ENCODE measurements at regions not wholly inside any gene's neighbourhood (a gene's known extent, or its start where the extent isn't known, plus 50 kb on each side); places are given as distances from the start of the nearest gene placed in this dataset.

GRCh38 chr9:78923966-78924659 lies 627.2 kb downstream of the PSAT1 start:
- no peak for ATAC-seq
- no peaks in the 10 kb centered on the region for H3K27me3 ChIP-seq (ENCODE audit: control insufficient read depth, insufficient read depth)
- no peaks in the 10 kb centered on the region for H3K4me1 ChIP-seq (ENCODE audit: control insufficient read depth, insufficient read depth, low read length)
- no peaks in the 10 kb centered on the region for H3K9me3 ChIP-seq (ENCODE audit: control insufficient read depth, low read length)
- 52% methylated on average over 1 of the region's 1 CpG for whole genome bisulfite sequencing
- no peak for DNase-seq
- H3K4me3 ChIP-seq (ENCODE audit: low read length), result no peak overlapping the region
- no peak overlapping the region for H3K27ac ChIP-seq (ENCODE audit: low read length)
- intact Hi-C loops (cut with DNase I), result no loop called here

GRCh38 chr9:78927099-78927940 lies 630.4 kb downstream of the PSAT1 start:
- WGBS, result 77% methylated on average over 1 of the region's 1 CpG
- no peaks in the 10 kb centered on the region for H3K27me3 ChIP-seq (ENCODE audit: control insufficient read depth, insufficient read depth)
- no peaks in the 10 kb centered on the region for H3K9me3 ChIP-seq (ENCODE audit: control insufficient read depth, low read length)
- ATAC-seq (no peak), DNase-seq (no peak)
- H3K4me3 ChIP-seq (ENCODE audit: low read length), result no peak overlapping the region
- H3K4me1 ChIP-seq (ENCODE audit: control insufficient read depth, insufficient read depth, low read length), result no peaks in the 10 kb centered on the region
- intact Hi-C loops (cut with DNase I), result no loop called here
- H3K27ac ChIP-seq (ENCODE audit: low read length), result no peak overlapping the region

GRCh38 chr9:78928625-78929405 lies 631.9 kb downstream of the PSAT1 start:
- Histone ChIP-seq H3K4me3 (ENCODE audit: low read length) (no peak overlapping the region), H3K27ac (ENCODE audit: low read length) (no peak overlapping the region), H3K9me3 (ENCODE audit: control insufficient read depth, low read length) (no peaks in the 10 kb centered on the region), H3K27me3 (ENCODE audit: control insufficient read depth, insufficient read depth) (no peaks in the 10 kb centered on the region), H3K4me1 (ENCODE audit: control insufficient read depth, insufficient read depth, low read length) (no peaks in the 10 kb centered on the region)
- ATAC-seq, result no peak
- intact Hi-C loops (cut with DNase I), result no loop called here
- no peak for DNase-seq
- 54% methylated on average over 7 of the region's 7 CpGs for WGBS

- H3K9me3 ChIP-seq (ENCODE audit: control insufficient read depth, low read length), result no peaks in the 10 kb centered on the region
- intact Hi-C loops (cut with DNase I), result no loop called here
- H3K27me3 ChIP-seq (ENCODE audit: control insufficient read depth, insufficient read depth), result no peaks in the 10 kb centered on the region
- no peak overlapping the region for H3K4me3 ChIP-seq (ENCODE audit: low read length)
- DNase-seq, result no peak
- H3K27ac ChIP-seq (ENCODE audit: low read length), result no peak overlapping the region
- WGBS, result 90% methylated on average over 2 of the region's 2 CpGs
- no peak for ATAC-seq
- H3K4me1 ChIP-seq (ENCODE audit: control insufficient read depth, insufficient read depth, low read length), result no peaks in the 10 kb centered on the region
These were observed 633.4 kb downstream of the PSAT1 start for GRCh38 chr9:78930281-78930680.

GRCh38 chr9:78932849-78933627 lies 636.1 kb downstream of the PSAT1 start:
- Histone ChIP-seq H3K4me3 (ENCODE audit: low read length) (no peak overlapping the region), H3K9me3 (ENCODE audit: control insufficient read depth, low read length) (no peaks in the 10 kb centered on the region), H3K27ac (ENCODE audit: low read length) (no peak overlapping the region), H3K27me3 (ENCODE audit: control insufficient read depth, insufficient read depth) (no peaks in the 10 kb centered on the region), H3K4me1 (ENCODE audit: control insufficient read depth, insufficient read depth, low read length) (no peaks in the 10 kb centered on the region)
- intact Hi-C loops (cut with DNase I), result no loop called here
- ATAC-seq (no peak), DNase-seq (no peak)
- 68% methylated on average over 4 of the region's 4 CpGs for WGBS

GRCh38 chr9:78934880-78935279 lies 636.9 kb upstream of the TLE4 start:
- no peak overlapping the region for H3K27ac ChIP-seq (ENCODE audit: low read length)
- DNase-seq (no peak), ATAC-seq (no peak)
- no peaks in the 10 kb centered on the region for H3K27me3 ChIP-seq (ENCODE audit: control insufficient read depth, insufficient read depth)
- 90% methylated on average over 1 of the region's 1 CpG for WGBS
- no peaks in the 10 kb centered on the region for H3K4me1 ChIP-seq (ENCODE audit: control insufficient read depth, insufficient read depth, low read length)
- intact Hi-C loops (cut with DNase I), result no loop called here
- H3K9me3 ChIP-seq (ENCODE audit: control insufficient read depth, low read length), result no peaks in the 10 kb centered on the region
- no peak overlapping the region for H3K4me3 ChIP-seq (ENCODE audit: low read length)

GRCh38 chr9:78938821-78939220 lies 632.9 kb upstream of the TLE4 start:
- intact Hi-C loops (cut with DNase I), result no loop called here
- Histone ChIP-seq H3K9me3 (ENCODE audit: control insufficient read depth, low read length) (no peaks in the 10 kb centered on the region), H3K4me1 (ENCODE audit: control insufficient read depth, insufficient read depth, low read length) (no peaks in the 10 kb centered on the region), H3K4me3 (ENCODE audit: low read length) (no peak overlapping the region), H3K27me3 (ENCODE audit: control insufficient read depth, insufficient read depth) (no peaks in the 10 kb centered on the region), H3K27ac (ENCODE audit: low read length) (no peak overlapping the region)
- no peak for ATAC-seq
- no peak for DNase-seq
- 80% methylated on average over 4 of the region's 4 CpGs for WGBS

- Histone ChIP-seq H3K27me3 (ENCODE audit: control insufficient read depth, insufficient read depth) (no peaks in the 10 kb centered on the region), H3K4me1 (ENCODE audit: control insufficient read depth, insufficient read depth, low read length) (no peaks in the 10 kb centered on the region), H3K4me3 (ENCODE audit: low read length) (no peak overlapping the region), H3K9me3 (ENCODE audit: control insufficient read depth, low read length) (no peaks in the 10 kb centered on the region), H3K27ac (ENCODE audit: low read length) (no peak overlapping the region)
- 53% methylated on average over 6 of the region's 6 CpGs for WGBS
- ATAC-seq, result no peak
- no peak for DNase-seq
- intact Hi-C loops (cut with DNase I), result no loop called here
These were observed 632.3 kb upstream of the TLE4 start for GRCh38 chr9:78939311-78940065.

- H3K4me1 ChIP-seq (ENCODE audit: control insufficient read depth, insufficient read depth, low read length), result no peaks in the 10 kb centered on the region
- intact Hi-C loops (cut with DNase I), result no loop called here
These were observed 631.5 kb upstream of the TLE4 start for GRCh38 chr9:78940121-78940855.

GRCh38 chr9:78954286-78954685 lies 617.5 kb upstream of the TLE4 start:
- WGBS, result 54% methylated on average over 2 of the region's 2 CpGs
- ATAC-seq, result no peak
- intact Hi-C loops (cut with DNase I), result no loop called here

More at GRCh38 chr9:78940121-78940855, 631.5 kb upstream of the TLE4 start:
- H3K27ac ChIP-seq (ENCODE audit: low read length), result no peak overlapping the region
- no peak for DNase-seq
- H3K4me3 ChIP-seq (ENCODE audit: low read length), result no peak overlapping the region
- H3K9me3 ChIP-seq (ENCODE audit: control insufficient read depth, low read length), result no peaks in the 10 kb centered on the region
- no peak for ATAC-seq
- WGBS, result 24% methylated on average over 4 of the region's 4 CpGs
- H3K27me3 ChIP-seq (ENCODE audit: control insufficient read depth, insufficient read depth), result no peaks in the 10 kb centered on the region

More at GRCh38 chr9:78954286-78954685, 617.5 kb upstream of the TLE4 start:
- no peaks in the 10 kb centered on the region for H3K9me3 ChIP-seq (ENCODE audit: control insufficient read depth, low read length)
- no peak for DNase-seq
- no peaks in the 10 kb centered on the region for H3K27me3 ChIP-seq (ENCODE audit: control insufficient read depth, insufficient read depth)
- no peak overlapping the region for H3K27ac ChIP-seq (ENCODE audit: low read length)
- H3K4me1 ChIP-seq (ENCODE audit: control insufficient read depth, insufficient read depth, low read length), result no peaks in the 10 kb centered on the region
- H3K4me3 ChIP-seq (ENCODE audit: low read length), result no peak overlapping the region
